Upper lobe of left lung (tissue), 4 donors: ENCODE measurements at regions not wholly inside any gene's neighbourhood (a gene's known extent, or its start where the extent isn't known, plus 50 kb on each side); places are given as distances from the start of the nearest gene placed in this dataset.

Experiments used
- POLR2A ChIP-seq, 4 donors: fragments of 450-650 bp; IDR thresholded peaks; one replicate each; pipeline ENCODE4 v1.5.1; 2016 to 2017; ENCODE audit warnings: antibody characterized with exemption in 4 of 4, mild to moderate bottlenecking in 2 of 4
- POLR2AphosphoS5 ChIP-seq, 2 donors: sonication (generic); formaldehyde crosslinking; IDR thresholded peaks; one replicate each; pipeline ENCODE4 v1.5.1; 2017; ENCODE audit warnings: antibody characterized with exemption in 2 of 2
- TF ChIP-seq, protein P1 (sequence below), 6 experiments: fragments of 450-650 bp in 4 of 6; fragments of 200-600 bp in 2 of 6; sonication (generic) in 2 of 6; IDR thresholded peaks; one replicate each; pipeline ENCODE4 v1.5.1; 2016 to 2019; ENCODE audit warnings: antibody characterized with exemption in 6 of 6

DNA sequence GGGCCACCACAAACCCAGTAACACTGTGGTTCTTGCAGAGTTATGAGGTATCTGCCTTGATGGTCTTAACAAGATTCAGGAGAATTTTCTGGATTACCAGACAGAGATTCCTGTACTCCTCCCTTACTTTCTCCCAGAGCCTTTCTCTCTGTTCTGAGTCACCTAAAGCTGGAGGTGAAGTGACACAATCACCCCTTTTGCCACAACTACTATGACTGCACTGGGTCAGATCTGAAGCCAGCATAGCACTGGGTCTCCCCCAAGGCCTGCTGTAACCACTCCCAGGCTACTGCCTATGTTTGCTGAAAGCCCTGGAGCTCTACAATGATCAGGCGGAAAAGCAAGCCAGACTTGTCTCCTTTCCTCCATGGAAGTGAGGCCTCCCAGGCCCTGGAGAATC is 156.7 kb upstream of the NEGR1 start:
- TF ChIP-seq POLR2AphosphoS5 (IDR thresholded peaks at IDR 0.05) (no peak), POLR2A (IDR thresholded peaks at IDR 0.05) (no peak)
- TF ChIP-seq, protein P1, sequence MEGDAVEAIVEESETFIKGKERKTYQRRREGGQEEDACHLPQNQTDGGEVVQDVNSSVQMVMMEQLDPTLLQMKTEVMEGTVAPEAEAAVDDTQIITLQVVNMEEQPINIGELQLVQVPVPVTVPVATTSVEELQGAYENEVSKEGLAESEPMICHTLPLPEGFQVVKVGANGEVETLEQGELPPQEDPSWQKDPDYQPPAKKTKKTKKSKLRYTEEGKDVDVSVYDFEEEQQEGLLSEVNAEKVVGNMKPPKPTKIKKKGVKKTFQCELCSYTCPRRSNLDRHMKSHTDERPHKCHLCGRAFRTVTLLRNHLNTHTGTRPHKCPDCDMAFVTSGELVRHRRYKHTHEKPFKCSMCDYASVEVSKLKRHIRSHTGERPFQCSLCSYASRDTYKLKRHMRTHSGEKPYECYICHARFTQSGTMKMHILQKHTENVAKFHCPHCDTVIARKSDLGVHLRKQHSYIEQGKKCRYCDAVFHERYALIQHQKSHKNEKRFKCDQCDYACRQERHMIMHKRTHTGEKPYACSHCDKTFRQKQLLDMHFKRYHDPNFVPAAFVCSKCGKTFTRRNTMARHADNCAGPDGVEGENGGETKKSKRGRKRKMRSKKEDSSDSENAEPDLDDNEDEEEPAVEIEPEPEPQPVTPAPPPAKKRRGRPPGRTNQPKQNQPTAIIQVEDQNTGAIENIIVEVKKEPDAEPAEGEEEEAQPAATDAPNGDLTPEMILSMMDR (IDR thresholded peaks at IDR 0.05), result no peak
